ENCODE measurements at regions not wholly inside any gene's neighbourhood (a gene's known extent, or its start where the extent isn't known, plus 50 kb on each side); places are given as distances from the start of the nearest gene placed in this dataset.
"Not testable (repeated sequence)": the region's sequence is repeated elsewhere in the genome, so short reads cannot be mapped to it uniquely, and the experiment has no call there.

- DNase-seq: no peak
Measured at GRCh38 chr4:64216741-64217140, 192.5 kb downstream of the TECRL start.

GRCh38 chr4:64205376-64205775, 203.9 kb downstream of the TECRL start:
- DNase-seq: no peak

- DNase-seq: no peak
Measured at GRCh38 chr4:64200001-64200555, 209.2 kb downstream of the TECRL start.

- no peak for DNase-seq
Measured at GRCh38 chr4:64195582-64195981, 213.7 kb downstream of the TECRL start.

GRCh38 chr4:64192731-64193412, 216.4 kb downstream of the TECRL start:
- no peak for DNase-seq

GRCh38 chr4:64174247-64174882, 234.9 kb downstream of the TECRL start:
- no peak for DNase-seq

GRCh38 chr4:64166365-64166764, 242.9 kb downstream of the TECRL start:
- DNase-seq: no peak

- DNase-seq: peak; percentile 22
Measured at GRCh38 chr4:64158648-64159326, 250.5 kb downstream of the TECRL start.

- DNase-seq: no peak
Measured at GRCh38 chr4:64157397-64157796, 251.9 kb downstream of the TECRL start.

- no peak for DNase-seq
Measured at GRCh38 chr4:64156253-64156652, 253.0 kb downstream of the TECRL start.

- no peak for DNase-seq
Measured at GRCh38 chr4:64146030-64146429, 263.2 kb downstream of the TECRL start.

- no peak for DNase-seq
Measured at GRCh38 chr4:64144994-64145393, 264.3 kb downstream of the TECRL start.

GRCh38 chr4:64130907-64131306, 278.3 kb downstream of the TECRL start:
- DNase-seq: no peak

GRCh38 chr4:64125354-64125753, 283.9 kb downstream of the TECRL start:
- no peak for DNase-seq

GRCh38 chr4:64121803-64122202, 287.4 kb downstream of the TECRL start:
- no peak for DNase-seq

GRCh38 chr4:64105903-64106302, 303.3 kb downstream of the TECRL start:
- no peak for DNase-seq

- DNase-seq: no peak
Measured at GRCh38 chr4:64095398-64095797, 313.9 kb downstream of the TECRL start.

GRCh38 chr4:64079316-64079715, 329.9 kb downstream of the TECRL start:
- no peak for DNase-seq

- no peak for DNase-seq
Measured at GRCh38 chr4:64068096-64068495, 341.2 kb downstream of the TECRL start.

- no peak for DNase-seq
Measured at GRCh38 chr4:64062991-64063390, 346.3 kb downstream of the TECRL start.

GRCh38 chr4:64037033-64037432, 372.2 kb downstream of the TECRL start:
- DNase-seq: not testable (repeated sequence)

GRCh38 chr4:64022560-64022959, 386.7 kb downstream of the TECRL start:
- DNase-seq: no peak

GRCh38 chr4:64016893-64017292, 392.4 kb downstream of the TECRL start:
- DNase-seq: no peak

GRCh38 chr4:64014647-64015046, 394.6 kb downstream of the TECRL start:
- no peak for DNase-seq

All from KG1 (cell line).